ENCODE measurements at regions not wholly inside any gene's neighbourhood (a gene's known extent, or its start where the extent isn't known, plus 50 kb on each side); places are given as distances from the start of the nearest gene placed in this dataset.

DNA sequence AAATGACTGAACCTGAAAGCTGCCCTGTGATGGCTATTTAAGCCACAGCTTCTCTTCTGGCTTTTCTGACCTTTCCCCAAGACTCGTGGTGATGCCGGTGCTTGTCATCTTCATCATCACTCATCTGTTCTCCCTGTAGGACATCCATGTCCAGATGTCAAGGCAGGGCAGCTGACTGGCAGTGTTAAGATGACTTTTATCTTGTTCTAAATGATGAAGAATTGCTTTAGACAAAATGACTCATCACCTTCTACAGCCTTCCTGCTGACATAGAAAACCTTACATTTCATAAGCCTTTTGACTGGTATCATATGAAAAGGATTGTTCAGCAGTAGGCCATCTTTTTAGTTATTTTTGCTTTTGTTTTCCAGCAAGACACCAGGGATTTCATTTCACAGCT is 67.0 kb upstream of the GPR149 start:
- TF ChIP-seq, protein P1, sequence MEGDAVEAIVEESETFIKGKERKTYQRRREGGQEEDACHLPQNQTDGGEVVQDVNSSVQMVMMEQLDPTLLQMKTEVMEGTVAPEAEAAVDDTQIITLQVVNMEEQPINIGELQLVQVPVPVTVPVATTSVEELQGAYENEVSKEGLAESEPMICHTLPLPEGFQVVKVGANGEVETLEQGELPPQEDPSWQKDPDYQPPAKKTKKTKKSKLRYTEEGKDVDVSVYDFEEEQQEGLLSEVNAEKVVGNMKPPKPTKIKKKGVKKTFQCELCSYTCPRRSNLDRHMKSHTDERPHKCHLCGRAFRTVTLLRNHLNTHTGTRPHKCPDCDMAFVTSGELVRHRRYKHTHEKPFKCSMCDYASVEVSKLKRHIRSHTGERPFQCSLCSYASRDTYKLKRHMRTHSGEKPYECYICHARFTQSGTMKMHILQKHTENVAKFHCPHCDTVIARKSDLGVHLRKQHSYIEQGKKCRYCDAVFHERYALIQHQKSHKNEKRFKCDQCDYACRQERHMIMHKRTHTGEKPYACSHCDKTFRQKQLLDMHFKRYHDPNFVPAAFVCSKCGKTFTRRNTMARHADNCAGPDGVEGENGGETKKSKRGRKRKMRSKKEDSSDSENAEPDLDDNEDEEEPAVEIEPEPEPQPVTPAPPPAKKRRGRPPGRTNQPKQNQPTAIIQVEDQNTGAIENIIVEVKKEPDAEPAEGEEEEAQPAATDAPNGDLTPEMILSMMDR (IDR thresholded peaks at IDR 0.05): no peak
- TF ChIP-seq EP300 (IDR thresholded peaks at IDR 0.05) (no peak), POLR2A (IDR thresholded peaks at IDR 0.05) (no peak), POLR2AphosphoS5 (IDR thresholded peaks at IDR 0.05) (no peak)

All from stomach (tissue), 4 donors.